Central memory CD8-positive, alpha-beta T cell (primary cell): ENCODE measurements at regions not wholly inside any gene's neighbourhood (a gene's known extent, or its start where the extent isn't known, plus 50 kb on each side); places are given as distances from the start of the nearest gene placed in this dataset.
"Not testable (repeated sequence)": the region's sequence is repeated elsewhere in the genome, so short reads cannot be mapped to it uniquely, and the experiment has no call there.

ENCODE experiments used
- ATAC-seq: fragments of 150-1000 bp; cut with Tn5 transposase; replicated peaks from 2 replicates; pipeline ENCODE4 v1.10.0; 2022; ENCODE audit warnings: mild to moderate bottlenecking, moderate FRiP score, moderate number of reproducible peaks; ENCODE audit not compliant: poor library complexity, severe bottlenecking; ENCODE audit errors: extremely low read depth
- DNase-seq, 2 donors: peaks; one replicate each; pipeline ENCODE4 v3.0.0; 2021; ENCODE audit warnings: low spot score in 2 of 2
- H3K27ac Mint-ChIP-seq: one replicate; pipeline ENCODE4 v1.8.0; 2022; ENCODE audit warnings: low read depth, mild to moderate bottlenecking, moderate library complexity, mixed read lengths
- H3K27me3 Mint-ChIP-seq: one replicate; pipeline ENCODE4 v1.8.0; 2022; ENCODE audit warnings: mixed read lengths
- H3K36me3 Mint-ChIP-seq: one replicate; pipeline ENCODE4 v1.8.0; 2022; ENCODE audit warnings: mild to moderate bottlenecking, moderate library complexity, mixed read lengths; ENCODE audit not compliant: insufficient read depth
- H3K4me1 Mint-ChIP-seq: one replicate; pipeline ENCODE4 v1.8.0; 2022; ENCODE audit warnings: mixed read lengths
- H3K4me3 Mint-ChIP-seq: one replicate; pipeline ENCODE4 v1.8.0; 2022; ENCODE audit warnings: mild to moderate bottlenecking, moderate library complexity, mixed read lengths
- H3K9me3 Mint-ChIP-seq: one replicate; pipeline ENCODE4 v1.8.0; 2022; ENCODE audit warnings: mixed read lengths

GRCh38 chr7:155233311-155234157 is 64.1 kb upstream of the INSIG1 start:
- H3K9me3 Mint-ChIP-seq: no peaks in the 10 kb centered on the region
- ATAC-seq (no peak), DNase-seq (no peak)
- no peak overlapping the region for H3K4me3 Mint-ChIP-seq
- no peaks in the 10 kb centered on the region for H3K36me3 Mint-ChIP-seq
- no peaks in the 10 kb centered on the region for H3K4me1 Mint-ChIP-seq
- peaks cover 14% of the 10 kb centered on the region for H3K27me3 Mint-ChIP-seq
- H3K27ac Mint-ChIP-seq: no peak overlapping the region

DNA sequence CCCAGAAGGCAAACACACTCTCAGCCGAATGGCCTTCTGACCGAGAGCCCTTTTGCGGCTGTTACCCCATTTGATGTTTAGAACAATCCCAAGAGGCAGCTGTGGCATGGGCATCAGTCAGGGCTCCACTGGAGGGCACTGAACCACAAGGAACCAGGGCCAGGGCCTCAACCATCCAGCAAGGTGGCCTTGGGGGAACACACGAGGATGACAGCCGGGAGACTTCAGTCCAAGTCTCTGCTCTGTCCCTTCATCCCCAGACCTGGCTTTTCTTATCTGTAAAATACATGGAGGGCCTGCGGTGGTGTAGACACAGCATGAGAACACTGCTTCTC is 63.6 kb upstream of the INSIG1 start:
- Mint-ChIP-seq H3K27me3 (peaks cover 20% of the 10 kb centered on the region), H3K27ac (no peak overlapping the region), H3K9me3 (no peaks in the 10 kb centered on the region), H3K4me3 (no peak overlapping the region), H3K4me1 (no peaks in the 10 kb centered on the region), H3K36me3 (no peaks in the 10 kb centered on the region)
- ATAC-seq (no peak), DNase-seq (no peak)

DNA sequence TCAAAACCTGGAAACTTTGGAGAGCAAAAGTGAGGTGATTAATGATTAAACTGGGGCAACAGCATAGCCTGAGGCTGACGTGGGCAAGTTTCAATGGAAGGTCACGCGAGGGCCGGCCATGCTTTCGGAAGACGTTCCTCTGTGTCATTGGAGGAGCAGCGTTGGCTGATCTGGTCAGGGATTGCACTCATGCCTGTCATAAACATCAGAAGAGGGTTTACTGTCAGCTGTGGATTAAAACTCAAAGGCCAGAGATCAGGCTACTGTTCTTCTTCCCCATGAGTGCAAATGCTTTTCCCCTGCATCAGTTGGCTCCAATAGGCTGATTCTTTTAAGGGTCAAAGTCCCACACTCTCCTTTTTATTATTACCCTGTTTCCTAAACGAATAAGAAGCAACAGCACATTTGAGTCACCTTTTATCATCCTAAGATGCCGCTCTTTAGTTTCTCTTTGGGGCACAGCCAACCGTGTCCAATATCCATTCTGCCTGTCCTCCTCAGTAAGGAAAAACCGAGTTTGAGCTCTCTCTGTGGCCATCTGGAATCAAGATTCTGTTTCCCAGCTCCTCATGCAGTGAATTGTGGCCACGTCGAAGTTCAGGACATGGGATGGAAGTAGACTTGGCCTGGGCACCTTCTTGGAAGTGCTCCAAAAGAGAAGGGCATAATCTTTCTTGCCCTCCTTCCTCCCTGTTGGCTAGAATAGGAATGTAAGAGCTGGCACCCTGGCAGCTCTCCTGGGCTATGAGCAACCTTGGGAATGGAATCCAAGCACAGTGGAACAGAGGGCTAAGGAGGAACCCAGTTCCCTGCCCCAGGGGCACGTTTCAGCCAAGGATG is 62.5 kb upstream of the INSIG1 start:
- Mint-ChIP-seq H3K9me3 (no peaks in the 10 kb centered on the region), H3K4me1 (no peaks in the 10 kb centered on the region), H3K27ac (peak overlapping the region; percentile 13), H3K4me3 (no peak overlapping the region), H3K27me3 (peaks cover 29% of the 10 kb centered on the region), H3K36me3 (no peaks in the 10 kb centered on the region)
- DNase-seq: no peak
- no peak for ATAC-seq

DNA sequence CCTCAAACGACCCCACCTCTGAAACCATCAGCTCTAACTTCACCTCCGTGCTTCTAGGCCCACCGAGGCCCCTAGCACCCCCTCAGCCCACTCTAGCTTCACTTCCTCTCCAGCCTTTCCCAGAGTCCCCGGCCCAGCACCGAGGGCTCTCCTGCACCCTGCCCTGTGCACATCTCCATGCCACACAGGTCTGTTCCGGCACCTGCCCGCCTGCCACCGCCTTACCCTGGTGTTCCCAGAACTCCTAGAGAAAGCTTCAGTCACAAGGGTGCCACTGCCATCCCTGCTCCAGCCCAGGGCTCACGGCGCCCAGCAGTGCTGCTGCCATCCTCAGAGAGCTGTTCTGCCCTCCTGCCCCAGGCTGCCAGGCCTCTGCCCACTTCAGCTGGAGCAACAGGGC is 61.3 kb upstream of the INSIG1 start:
- Mint-ChIP-seq H3K27me3 (peaks cover 29% of the 10 kb centered on the region), H3K9me3 (no peaks in the 10 kb centered on the region), H3K36me3 (no peaks in the 10 kb centered on the region), H3K4me1 (no peaks in the 10 kb centered on the region), H3K4me3 (no peak overlapping the region), H3K27ac (no peak overlapping the region)
- DNase-seq (no peak), ATAC-seq (no peak)

- H3K4me3 Mint-ChIP-seq: no peak overlapping the region
- ATAC-seq (no peak), DNase-seq (no peak)
- no peak overlapping the region for H3K27ac Mint-ChIP-seq
- no peaks in the 10 kb centered on the region for H3K4me1 Mint-ChIP-seq
- peaks cover 38% of the 10 kb centered on the region for H3K27me3 Mint-ChIP-seq
- H3K36me3 Mint-ChIP-seq: no peaks in the 10 kb centered on the region
- no peaks in the 10 kb centered on the region for H3K9me3 Mint-ChIP-seq
Measured at GRCh38 chr7:155237297-155237696, 60.4 kb upstream of the INSIG1 start.

GRCh38 chr7:155237730-155238129 is 59.9 kb upstream of the INSIG1 start:
- no peak for DNase-seq
- H3K36me3 Mint-ChIP-seq: no peaks in the 10 kb centered on the region
- H3K27me3 Mint-ChIP-seq: peaks cover 39% of the 10 kb centered on the region
- H3K4me1 Mint-ChIP-seq: no peaks in the 10 kb centered on the region
- ATAC-seq: no peak
- no peaks in the 10 kb centered on the region for H3K9me3 Mint-ChIP-seq
- no peak overlapping the region for H3K4me3 Mint-ChIP-seq
- no peak overlapping the region for H3K27ac Mint-ChIP-seq

DNA sequence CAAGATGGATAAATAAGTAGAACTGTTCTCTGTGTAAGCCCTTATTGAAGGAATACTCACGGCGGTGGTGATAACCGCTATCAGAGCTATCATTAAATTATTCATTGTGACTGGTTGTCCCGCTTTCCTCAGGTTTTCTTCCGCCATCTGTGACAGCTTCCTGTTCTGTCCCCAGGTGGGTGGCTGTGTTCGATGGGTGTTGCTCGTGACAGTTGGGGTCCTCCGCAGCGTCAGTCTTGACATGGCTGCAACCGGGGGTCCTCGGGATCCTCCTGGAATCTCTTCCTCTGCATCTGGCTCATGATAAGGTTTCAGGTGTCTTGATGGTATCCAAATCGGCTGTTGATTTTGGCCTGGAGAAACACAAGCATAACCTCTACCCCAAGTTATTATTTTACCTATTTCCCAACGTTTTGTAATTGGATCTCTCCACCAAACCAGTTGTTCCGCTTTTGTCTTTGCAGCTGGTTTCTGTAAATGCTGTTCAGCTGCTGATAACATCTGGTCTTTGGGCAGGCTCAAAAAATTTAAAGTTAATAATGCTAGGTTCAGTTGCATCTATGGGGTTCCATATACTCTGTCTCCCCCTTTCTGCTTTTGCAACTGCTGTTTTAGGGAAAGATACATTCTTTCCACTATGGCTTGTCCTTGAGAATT is 58.1 kb upstream of the INSIG1 start:
- not testable (repeated sequence) for H3K36me3 Mint-ChIP-seq, H3K9me3 Mint-ChIP-seq, ATAC-seq, H3K27ac Mint-ChIP-seq, H3K4me3 Mint-ChIP-seq, H3K4me1 Mint-ChIP-seq, DNase-seq
- H3K27me3 Mint-ChIP-seq: peaks cover 51% of the 10 kb centered on the region

GRCh38 chr7:155244675-155245074 is 53.0 kb upstream of the INSIG1 start:
- Mint-ChIP-seq H3K27ac (no peak overlapping the region), H3K9me3 (no peaks in the 10 kb centered on the region), H3K4me3 (no peak overlapping the region), H3K4me1 (no peaks in the 10 kb centered on the region), H3K27me3 (peaks cover 34% of the 10 kb centered on the region), H3K36me3 (no peaks in the 10 kb centered on the region)
- ATAC-seq: no peak
- DNase-seq: no peak

DNA sequence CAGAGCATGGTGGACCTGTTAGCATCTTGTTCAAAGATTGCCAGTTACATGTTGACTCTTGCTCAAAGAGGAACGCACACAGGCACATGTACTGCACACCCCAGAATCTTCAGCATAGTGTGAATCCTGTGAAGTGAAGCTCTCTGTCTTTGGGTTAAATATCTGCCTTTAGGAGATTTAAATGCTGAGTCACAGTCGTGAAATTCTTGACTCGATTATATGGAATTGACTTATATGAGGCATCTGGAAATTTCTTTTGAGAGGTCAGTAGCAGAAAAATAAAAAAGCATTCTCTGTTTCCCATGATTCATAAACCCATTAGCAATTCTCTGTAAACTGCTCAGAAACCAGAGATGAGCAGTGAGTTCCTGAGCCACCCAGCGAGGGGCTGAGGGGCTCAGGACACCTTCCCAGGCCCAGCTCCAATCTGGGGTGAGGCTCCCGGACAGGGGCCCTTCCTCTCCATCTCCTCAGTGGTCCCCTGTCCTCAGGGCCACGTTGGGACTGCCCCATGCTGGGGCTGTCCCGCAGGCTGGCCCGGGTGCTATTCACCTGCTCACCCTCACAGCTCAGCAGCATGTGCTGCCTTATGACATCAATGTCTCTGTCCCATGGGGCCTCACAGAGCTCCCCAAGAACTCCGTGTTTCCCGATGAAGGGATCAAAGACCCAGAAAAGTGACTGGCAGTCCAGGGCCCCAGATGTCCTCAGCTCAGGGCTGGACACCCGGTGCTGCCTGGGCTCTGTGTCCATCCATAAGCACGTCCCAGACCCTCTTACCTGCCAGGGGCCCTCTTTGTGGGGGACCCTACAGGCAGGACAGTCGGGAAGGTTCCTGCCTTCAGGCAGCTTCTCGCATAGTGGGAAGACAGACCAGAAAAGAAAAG is 50.0 kb upstream of the INSIG1 start:
- DNase-seq (no peak), ATAC-seq (no peak)
- Mint-ChIP-seq H3K4me1 (no peaks in the 10 kb centered on the region), H3K27me3 (peaks cover 34% of the 10 kb centered on the region), H3K27ac (no peak overlapping the region), H3K9me3 (no peaks in the 10 kb centered on the region), H3K36me3 (no peaks in the 10 kb centered on the region), H3K4me3 (no peak overlapping the region)
